ENCODE measurements at regions not wholly inside any gene's neighbourhood (a gene's known extent, or its start where the extent isn't known, plus 50 kb on each side); places are given as distances from the start of the nearest gene placed in this dataset.

DNA sequence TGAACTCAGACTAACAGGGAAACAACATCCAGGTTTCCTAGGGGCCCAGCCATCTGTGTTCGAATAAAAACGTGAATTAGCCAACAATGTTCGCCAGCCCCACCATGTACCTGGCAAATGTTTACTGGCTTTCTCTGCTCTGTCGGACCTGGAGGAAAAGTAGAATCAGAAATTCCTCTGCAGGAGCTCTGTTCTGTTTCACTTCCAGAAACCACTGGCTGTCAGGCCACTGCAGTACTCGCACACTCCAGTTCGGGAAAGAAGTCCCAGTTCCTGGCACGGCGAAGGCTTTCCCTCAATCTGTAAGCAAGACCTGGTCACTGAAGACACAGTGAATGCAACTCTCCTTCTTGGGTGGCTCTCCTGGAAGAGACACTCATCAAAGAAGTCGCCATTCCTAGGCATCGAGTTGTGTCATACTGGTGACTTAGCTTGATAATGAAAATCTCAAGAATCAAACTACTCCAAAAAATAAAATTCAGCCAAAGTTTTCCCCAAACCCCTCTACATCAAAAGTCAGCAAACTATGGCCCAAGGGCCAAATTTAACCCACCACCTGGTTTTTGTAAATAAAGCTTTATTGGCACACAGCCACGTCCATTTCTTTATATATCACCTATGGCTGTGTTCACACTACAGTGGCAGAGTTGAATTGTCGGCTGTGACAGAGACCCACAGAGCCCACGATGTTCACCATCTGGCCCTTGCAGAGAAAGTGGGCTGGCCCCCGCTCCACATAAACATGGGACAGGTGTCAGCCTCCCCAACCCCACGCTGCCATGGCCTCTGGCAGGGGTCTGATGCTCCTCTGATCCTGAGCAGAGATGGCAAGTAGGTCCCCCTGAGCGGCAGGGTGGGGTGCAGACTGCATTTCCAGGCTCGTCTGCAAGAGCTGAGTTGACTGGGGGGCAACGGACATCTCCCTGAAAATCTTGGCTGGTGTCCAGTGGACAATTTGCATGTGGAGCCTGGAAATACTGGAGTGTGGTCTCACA lies 189.2 kb upstream of the DIO3 start:
- peaks cover 0 to 44% of the 10 kb centered on the region in 2 experiments for H3K27me3 ChIP-seq (ENCODE audit: control insufficient read depth in 1 of 2, insufficient read depth in 1 of 2, low read length in 2 of 2)
- no peak overlapping the region for H3K14ac ChIP-seq (ENCODE audit: low read length in 2 of 2)
- no peak overlapping the region for H4K91ac ChIP-seq (ENCODE audit: low read length)
- H3K36me3 ChIP-seq (ENCODE audit: control insufficient read depth in 1 of 2, insufficient read depth in 2 of 2, low read depth in 1 of 2, low read length in 2 of 2): no peaks in the 10 kb centered on the region
- H2BK120ac ChIP-seq (ENCODE audit: low read depth, low read length): no peak overlapping the region
- no peaks in the 10 kb centered on the region for H3K79me1 ChIP-seq (replicated peaks; ENCODE audit: low read length, poor library complexity, severe bottlenecking)
- H2BK15ac ChIP-seq (ENCODE audit: low read depth, poor library complexity, severe bottlenecking): no peak overlapping the region
- no peak overlapping the region for H4K8ac ChIP-seq (ENCODE audit: low read length)
- no peak overlapping the region for H3K18ac ChIP-seq (ENCODE audit: low read depth in 1 of 2, low read length in 2 of 2)
- no peak overlapping the region for H2AK5ac ChIP-seq (ENCODE audit: low read length, severe bottlenecking)
- H3K4ac ChIP-seq (ENCODE audit: low read depth in 1 of 2, low read length in 2 of 2): no peak overlapping the region
- no peak overlapping the region for H2AFZ ChIP-seq (ENCODE audit: low read depth, low read length)
- H3K23ac ChIP-seq (ENCODE audit: low read length in 2 of 2): no peak overlapping the region
- H3K4me1 ChIP-seq (ENCODE audit: control insufficient read depth, insufficient read depth, low read depth, low read length): no peaks in the 10 kb centered on the region
- H3K27ac ChIP-seq (ENCODE audit: low read length, poor library complexity, severe bottlenecking): no peak overlapping the region
- H3K9ac ChIP-seq (ENCODE audit: low read length): no peak overlapping the region
- H2BK5ac ChIP-seq (ENCODE audit: low read depth, low read length, poor library complexity, severe bottlenecking): no peak overlapping the region
- no peak overlapping the region for H3K4me3 ChIP-seq (ENCODE audit: insufficient read depth in 1 of 2, low read depth in 1 of 2, low read length in 2 of 2)
- no peak for DNase-seq
- no peak overlapping the region for H3K4me2 ChIP-seq (ENCODE audit: low read length, poor library complexity, severe bottlenecking)
- H3K9me3 ChIP-seq (ENCODE audit: control insufficient read depth, low read length): no peaks in the 10 kb centered on the region
- H2BK12ac ChIP-seq (ENCODE audit: low read length in 2 of 2): no peak overlapping the region
- 77% methylated on average over 18 of the region's 18 CpGs for WGBS

DNA sequence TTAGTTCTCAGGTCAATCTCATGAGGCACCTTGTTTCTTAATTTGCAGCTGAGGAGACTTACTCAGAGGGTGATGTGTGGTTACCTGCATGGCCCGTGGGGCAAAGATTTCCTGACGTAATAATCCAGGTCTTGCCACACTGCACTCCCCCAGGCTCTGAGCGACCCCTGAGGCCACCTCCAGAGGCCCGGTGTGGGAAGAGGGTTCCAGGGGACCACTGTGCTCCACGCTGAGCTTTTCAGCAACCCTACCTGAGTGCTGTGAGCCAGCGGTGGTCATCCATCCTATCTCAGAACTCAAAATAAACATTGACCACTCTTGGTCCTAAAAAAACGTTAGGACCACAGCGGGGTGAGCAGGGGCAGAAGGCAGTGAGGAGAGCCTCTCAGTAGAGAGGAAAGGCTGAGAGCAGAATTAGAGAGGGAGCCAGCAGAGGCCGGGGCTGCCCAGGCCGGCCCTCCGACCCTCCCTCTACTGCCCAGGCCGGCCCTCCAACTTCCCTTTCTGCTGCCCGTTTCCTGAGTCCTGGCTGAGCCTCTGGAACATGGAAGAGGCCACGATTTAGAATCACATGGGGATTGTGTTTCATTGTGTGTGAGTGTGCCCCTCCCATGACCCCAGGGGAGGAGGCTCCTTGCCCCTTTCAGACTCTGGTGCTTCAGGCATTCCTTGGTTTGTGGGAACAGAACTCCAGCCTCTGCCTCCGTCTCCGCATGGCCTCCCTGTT lies 188.2 kb upstream of the DIO3 start:
- Histone ChIP-seq H3K14ac (ENCODE audit: low read length in 2 of 2) (no peak overlapping the region), H3K4me1 (ENCODE audit: control insufficient read depth, insufficient read depth, low read depth, low read length) (no peaks in the 10 kb centered on the region), H3K9me3 (ENCODE audit: control insufficient read depth, low read length) (no peaks in the 10 kb centered on the region), H3K23ac (ENCODE audit: low read length in 2 of 2) (no peak overlapping the region), H2AFZ (ENCODE audit: low read depth, low read length) (no peak overlapping the region), H2AK5ac (ENCODE audit: low read length, severe bottlenecking) (no peak overlapping the region), H3K9ac (ENCODE audit: low read length) (no peak overlapping the region), H3K79me1 (replicated peaks; ENCODE audit: low read length, poor library complexity, severe bottlenecking) (no peaks in the 10 kb centered on the region), H3K36me3 (ENCODE audit: control insufficient read depth in 1 of 2, insufficient read depth in 2 of 2, low read depth in 1 of 2, low read length in 2 of 2) (no peaks in the 10 kb centered on the region), H2BK5ac (ENCODE audit: low read depth, low read length, poor library complexity, severe bottlenecking) (no peak overlapping the region), H2BK15ac (ENCODE audit: low read depth, poor library complexity, severe bottlenecking) (no peak overlapping the region), H2BK12ac (ENCODE audit: low read length in 2 of 2) (no peak overlapping the region), H2BK120ac (ENCODE audit: low read depth, low read length) (no peak overlapping the region), H3K27me3 (ENCODE audit: control insufficient read depth in 1 of 2, insufficient read depth in 1 of 2, low read length in 2 of 2) (peaks cover 0 to 43% of the 10 kb centered on the region in 2 experiments), H3K4me3 (ENCODE audit: insufficient read depth in 1 of 2, low read depth in 1 of 2, low read length in 2 of 2) (no peak overlapping the region), H3K4me2 (ENCODE audit: low read length, poor library complexity, severe bottlenecking) (no peak overlapping the region), H3K4ac (ENCODE audit: low read depth in 1 of 2, low read length in 2 of 2) (no peak overlapping the region), H3K18ac (ENCODE audit: low read depth in 1 of 2, low read length in 2 of 2) (no peak overlapping the region), H4K8ac (ENCODE audit: low read length) (no peak overlapping the region), H3K27ac (ENCODE audit: low read length, poor library complexity, severe bottlenecking) (no peak overlapping the region), H4K91ac (ENCODE audit: low read length) (no peak overlapping the region)
- no peak for DNase-seq
- WGBS: 77% methylated on average over 15 of the region's 16 CpGs

DNA sequence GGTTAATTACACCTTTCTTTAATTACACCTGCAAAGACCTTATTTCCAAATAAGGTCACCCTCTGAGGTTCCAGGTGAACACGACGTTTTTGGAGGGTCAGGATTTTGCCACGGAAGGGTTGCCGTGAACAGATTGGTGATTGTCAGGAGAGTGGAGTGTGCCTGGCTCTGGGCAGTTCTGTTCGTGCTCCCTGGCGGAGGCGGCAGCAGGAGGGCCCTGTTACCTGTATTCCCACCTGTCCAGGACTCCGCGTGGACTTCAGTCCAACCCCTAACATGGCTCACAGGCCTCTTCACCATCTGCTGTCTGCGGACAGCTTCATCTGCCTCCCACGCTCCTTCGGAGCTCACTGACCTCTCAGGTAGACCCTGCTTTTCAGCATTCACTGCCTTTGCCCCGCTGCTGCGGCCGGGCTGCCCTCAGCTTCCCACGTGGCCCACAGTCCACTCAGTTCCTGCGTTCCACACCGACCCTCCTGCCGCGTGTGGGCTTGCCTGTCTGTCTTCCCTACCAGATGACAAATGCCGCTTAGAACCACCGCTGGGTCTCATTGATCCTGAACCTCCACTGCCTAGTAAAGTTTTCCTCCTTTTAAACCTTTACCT lies 187.5 kb upstream of the DIO3 start:
- Histone ChIP-seq H3K27ac (ENCODE audit: low read length, poor library complexity, severe bottlenecking) (no peak overlapping the region), H3K4ac (ENCODE audit: low read depth in 1 of 2, low read length in 2 of 2) (no peak overlapping the region), H4K91ac (ENCODE audit: low read length) (no peak overlapping the region), H3K4me3 (ENCODE audit: insufficient read depth in 1 of 2, low read depth in 1 of 2, low read length in 2 of 2) (no peak overlapping the region), H3K79me1 (replicated peaks; ENCODE audit: low read length, poor library complexity, severe bottlenecking) (no peaks in the 10 kb centered on the region), H3K18ac (ENCODE audit: low read depth in 1 of 2, low read length in 2 of 2) (no peak overlapping the region), H3K4me2 (ENCODE audit: low read length, poor library complexity, severe bottlenecking) (no peak overlapping the region), H3K9me3 (ENCODE audit: control insufficient read depth, low read length) (no peaks in the 10 kb centered on the region), H3K36me3 (ENCODE audit: control insufficient read depth in 1 of 2, insufficient read depth in 2 of 2, low read depth in 1 of 2, low read length in 2 of 2) (no peaks in the 10 kb centered on the region), H2BK120ac (ENCODE audit: low read depth, low read length) (no peak overlapping the region), H2BK15ac (ENCODE audit: low read depth, poor library complexity, severe bottlenecking) (no peak overlapping the region), H3K23ac (ENCODE audit: low read length in 2 of 2) (no peak overlapping the region), H2BK5ac (ENCODE audit: low read depth, low read length, poor library complexity, severe bottlenecking) (no peak overlapping the region), H3K27me3 (ENCODE audit: control insufficient read depth in 1 of 2, insufficient read depth in 1 of 2, low read length in 2 of 2) (peaks cover 0 to 36% of the 10 kb centered on the region in 2 experiments), H3K14ac (ENCODE audit: low read length in 2 of 2) (no peak overlapping the region), H2AFZ (ENCODE audit: low read depth, low read length) (no peak overlapping the region), H3K4me1 (ENCODE audit: control insufficient read depth, insufficient read depth, low read depth, low read length) (no peaks in the 10 kb centered on the region), H2BK12ac (ENCODE audit: low read length in 2 of 2) (no peak overlapping the region), H4K8ac (ENCODE audit: low read length) (no peak overlapping the region), H2AK5ac (ENCODE audit: low read length, severe bottlenecking) (no peak overlapping the region), H3K9ac (ENCODE audit: low read length) (no peak overlapping the region)
- DNase-seq: no peak
- 85% methylated on average over 21 of the region's 22 CpGs for WGBS
